ENCODE measurements at regions not wholly inside any gene's neighbourhood (a gene's known extent, or its start where the extent isn't known, plus 50 kb on each side); places are given as distances from the start of the nearest gene placed in this dataset.

- CTCF ChIA-PET = interaction anchor here (0.6 kb wide), 1 partner anchor 25 kb away, joined by 3 read pairs; no protein-coding TSS in a partner anchor
- 60% methylated on average over 8 of the region's 12 CpGs; no CpG with 5 or more reads in 1 of the 2 experiments for WGBS, 2 experiments (ENCODE audit: extremely low coverage in 2 of 2, insufficient read length in 1 of 2)
- Histone ChIP-seq H3K4me2 (ENCODE audit: low read depth, low read length) (no peak overlapping the region), H2AK9ac (replicated peaks; ENCODE audit: low read depth, low read length, poor library complexity) (no peak overlapping the region), H3K23ac (ENCODE audit: low read depth, low read length) (no peak overlapping the region), H3K4me1 (ENCODE audit: control insufficient read depth, insufficient read depth, low read length) (no peaks in the 10 kb centered on the region), H4K8ac (ENCODE audit: low read depth in 2 of 2, low read length in 2 of 2) (no peak overlapping the region), H3K9me1 (ENCODE audit: insufficient read depth, low read length) (no peaks in the 10 kb centered on the region), H2BK15ac (ENCODE audit: low read depth, low read length) (no peak overlapping the region), H2BK20ac (ENCODE audit: low read depth, low read length) (no peak overlapping the region), H2AFZ (replicated peaks; ENCODE audit: low read length, poor library complexity) (no peak overlapping the region), H3K4me3 (ENCODE audit: insufficient read depth, low read depth, low read length) (no peak overlapping the region), H4K20me1 (ENCODE audit: insufficient read depth, low read length) (no peaks in the 10 kb centered on the region), H3K56ac (ENCODE audit: extremely low read depth, insufficient read depth, low read length) (no peak overlapping the region), H3K27ac (ENCODE audit: insufficient read depth, low read length) (no peak overlapping the region), H2AK5ac (ENCODE audit: low read depth, low read length) (no peak overlapping the region), H3K4ac (ENCODE audit: low read depth, low read length) (no peak overlapping the region), H4K5ac (ENCODE audit: low read depth, low read length) (no peak overlapping the region), H3K79me1 (ENCODE audit: low read depth in 1 of 2, low read length in 2 of 2) (no peaks in the 10 kb centered on the region), H3K9ac (ENCODE audit: low read depth, low read length) (no peak overlapping the region), H4K91ac (ENCODE audit: insufficient read depth, low read depth, low read length) (no peak overlapping the region), H2BK120ac (ENCODE audit: low read depth, low read length) (no peak overlapping the region), H3K36me3 (ENCODE audit: control insufficient read depth, insufficient read depth, low read length) (no peaks in the 10 kb centered on the region), H2BK5ac (ENCODE audit: low read depth, low read length, poor library complexity, severe bottlenecking) (no peak overlapping the region), H3K14ac (replicated peaks; ENCODE audit: low read depth, low read length) (no peak overlapping the region), H3K27me3 (ENCODE audit: control insufficient read depth, insufficient read depth, low read length) (no peaks in the 10 kb centered on the region), H3K18ac (ENCODE audit: low read depth, low read length) (no peak overlapping the region), H3K9me3 (ENCODE audit: control insufficient read depth, insufficient read depth, low read length) (no peaks in the 10 kb centered on the region)
- dilution Hi-C loops (cut with HindIII; ENCODE audit: low sequenced_read_pairs, unreplicated experiment) (no loop called here), in situ Hi-C loops (cut with MboI; ENCODE audit: low sequenced_read_pairs) (no loop called here), intact Hi-C loops (cut with micrococcal nuclease) (no loop called here)
- POLR2A ChIA-PET (ENCODE audit: unreplicated experiment) = no interaction called here
- DNase-seq (no peak), ATAC-seq (ENCODE audit: low read depth) (no peak)
- no TSS peak for BruUV-seq (replicated peaks)
- TF ChIP-seq POLR2A (IDR thresholded peaks at IDR 0.05; ENCODE audit: low read depth, low read length) (no peak), BHLHE40 (IDR thresholded peaks at IDR 0.05; ENCODE audit: low read depth, low read length) (no peak), RAD21 (IDR thresholded peaks at IDR 0.05; ENCODE audit: low read length) (no peak), CHD1 (IDR thresholded peaks at IDR 0.05; ENCODE audit: low read depth, low read length) (no peak), MAFK (IDR thresholded peaks at IDR 0.05; ENCODE audit: low read depth, low read length) (no peak)
- TF ChIP-seq, protein P1, sequence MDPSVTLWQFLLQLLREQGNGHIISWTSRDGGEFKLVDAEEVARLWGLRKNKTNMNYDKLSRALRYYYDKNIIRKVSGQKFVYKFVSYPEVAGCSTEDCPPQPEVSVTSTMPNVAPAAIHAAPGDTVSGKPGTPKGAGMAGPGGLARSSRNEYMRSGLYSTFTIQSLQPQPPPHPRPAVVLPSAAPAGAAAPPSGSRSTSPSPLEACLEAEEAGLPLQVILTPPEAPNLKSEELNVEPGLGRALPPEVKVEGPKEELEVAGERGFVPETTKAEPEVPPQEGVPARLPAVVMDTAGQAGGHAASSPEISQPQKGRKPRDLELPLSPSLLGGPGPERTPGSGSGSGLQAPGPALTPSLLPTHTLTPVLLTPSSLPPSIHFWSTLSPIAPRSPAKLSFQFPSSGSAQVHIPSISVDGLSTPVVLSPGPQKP (IDR thresholded peaks at IDR 0.05; ENCODE audit: borderline replicate concordance, low read depth, low read length) = no peak
These were observed 360.2 kb downstream of the DEPDC1B start for GRCh38 chr5:60339691-60340201.
